Esophagus muscularis mucosa (tissue), 4 donors: ENCODE measurements at regions not wholly inside any gene's neighbourhood (a gene's known extent, or its start where the extent isn't known, plus 50 kb on each side); places are given as distances from the start of the nearest gene placed in this dataset.
"Not testable (repeated sequence)": the region's sequence is repeated elsewhere in the genome, so short reads cannot be mapped to it uniquely, and the experiment has no call there.

Experiments
- DNase-seq: peaks from one replicate; pipeline ENCODE4 v3.0.0-alpha.2; 2017; ENCODE audit errors: extremely low spot score
- H3K27ac ChIP-seq, 4 donors: fragments of 200-600 bp; sonication (generic); replicated peaks in 1 of 4; 1 replicate in 3 of 4; 2 replicates in 1 of 4; pipeline ENCODE4 v1.5.1; 2016 to 2019; ENCODE audit warnings: mild to moderate bottlenecking in 1 of 4
- H3K27me3 ChIP-seq, 4 donors: fragments of 200-600 bp; sonication (generic); one replicate each; pipeline versions ENCODE4 v1.5.1 to v1.6.0; 2016 to 2019
- H3K36me3 ChIP-seq, 4 donors: fragments of 200-600 bp; sonication (generic); one replicate each; pipeline ENCODE4 v1.5.1; 2016 to 2019
- H3K4me1 ChIP-seq, 4 donors: fragments of 200-600 bp; sonication (generic); one replicate each; pipeline ENCODE4 v1.5.1; 2016 to 2019
- H3K4me3 ChIP-seq, 4 donors: fragments of 200-600 bp; sonication (generic); 1 replicate in 2 of 4; 2 replicates in 2 of 4; pipeline ENCODE4 v1.5.1; 2016 to 2019; ENCODE audit warnings: mild to moderate bottlenecking in 4 of 4, moderate library complexity in 1 of 4
- H3K9me3 ChIP-seq, 4 donors: fragments of 200-600 bp; sonication (generic); 1 replicate in 3 of 4; 2 replicates in 1 of 4; pipeline ENCODE4 v1.5.1; 2016 to 2019
- EP300 ChIP-seq: sonication (generic); formaldehyde crosslinking; IDR thresholded peaks from one replicate; pipeline ENCODE4 v1.6.1; 2017; ENCODE audit warnings: antibody characterized with exemption
- POLR2A ChIP-seq: fragments of 450-650 bp; IDR thresholded peaks from one replicate; pipeline ENCODE4 v1.6.1; 2017; ENCODE audit warnings: antibody characterized with exemption, moderate library complexity, mild to moderate bottlenecking, low read depth
- POLR2AphosphoS5 ChIP-seq, 2 donors: sonication (generic); formaldehyde crosslinking; IDR thresholded peaks; one replicate each; pipeline ENCODE4 v1.6.1; 2017; ENCODE audit warnings: antibody characterized with exemption in 2 of 2
- WGBS: methylation state at CpG from one replicate; pipeline ENCODE4 v1.1.5; 2018; 5-methylcytosine and 5-hydroxymethylcytosine counted together
- intact Hi-C: fragments of 100-400 bp; cut with DNase I; formaldehyde crosslinking; loops from one replicate; pipeline ENCODE4 v1.15.1; 2023
- TF ChIP-seq, protein P1 (sequence below), 3 experiments: fragments of 200-600 bp in 2 of 3; fragments of 450-650 bp in 1 of 3; sonication (generic) in 2 of 3; IDR thresholded peaks; one replicate each; pipeline ENCODE4 v1.5.1; 2017 to 2019; ENCODE audit warnings: antibody characterized with exemption in 3 of 3, mild to moderate bottlenecking in 2 of 3, moderate library complexity in 1 of 3

DNA sequence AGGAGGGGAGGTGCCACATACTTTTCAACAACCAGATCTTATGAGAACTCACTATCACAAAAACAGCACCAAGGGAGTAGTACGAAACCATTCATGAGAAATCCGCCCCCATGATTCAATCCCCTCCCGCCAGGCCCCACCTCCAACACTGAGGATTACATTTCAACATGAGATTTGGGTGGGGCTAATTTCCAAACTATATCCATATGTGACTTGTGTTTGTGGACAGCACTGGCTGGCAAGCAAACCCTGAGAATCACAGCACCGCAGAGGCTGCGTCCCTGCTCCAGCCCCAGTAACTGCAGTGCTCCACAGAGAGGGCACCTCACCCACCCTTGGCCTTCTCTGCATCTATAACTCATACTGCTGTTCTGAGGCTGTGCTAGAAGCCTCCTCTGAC, 211.2 kb upstream of the PODXL start:
- TF ChIP-seq POLR2A (no peak), EP300 (no peak), POLR2AphosphoS5 (IDR thresholded peaks at IDR 0.05) (no peak)
- TF ChIP-seq, protein P1, sequence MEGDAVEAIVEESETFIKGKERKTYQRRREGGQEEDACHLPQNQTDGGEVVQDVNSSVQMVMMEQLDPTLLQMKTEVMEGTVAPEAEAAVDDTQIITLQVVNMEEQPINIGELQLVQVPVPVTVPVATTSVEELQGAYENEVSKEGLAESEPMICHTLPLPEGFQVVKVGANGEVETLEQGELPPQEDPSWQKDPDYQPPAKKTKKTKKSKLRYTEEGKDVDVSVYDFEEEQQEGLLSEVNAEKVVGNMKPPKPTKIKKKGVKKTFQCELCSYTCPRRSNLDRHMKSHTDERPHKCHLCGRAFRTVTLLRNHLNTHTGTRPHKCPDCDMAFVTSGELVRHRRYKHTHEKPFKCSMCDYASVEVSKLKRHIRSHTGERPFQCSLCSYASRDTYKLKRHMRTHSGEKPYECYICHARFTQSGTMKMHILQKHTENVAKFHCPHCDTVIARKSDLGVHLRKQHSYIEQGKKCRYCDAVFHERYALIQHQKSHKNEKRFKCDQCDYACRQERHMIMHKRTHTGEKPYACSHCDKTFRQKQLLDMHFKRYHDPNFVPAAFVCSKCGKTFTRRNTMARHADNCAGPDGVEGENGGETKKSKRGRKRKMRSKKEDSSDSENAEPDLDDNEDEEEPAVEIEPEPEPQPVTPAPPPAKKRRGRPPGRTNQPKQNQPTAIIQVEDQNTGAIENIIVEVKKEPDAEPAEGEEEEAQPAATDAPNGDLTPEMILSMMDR (IDR thresholded peaks at IDR 0.05): no peak
- WGBS: 91% methylated on average over 5 of the region's 5 CpGs
- Histone ChIP-seq H3K27me3 (peaks cover 0 to 9% (median 0%) of the 10 kb centered on the region in 4 donors), H3K9me3 (peaks cover 0 to 4% (median 0%) of the 10 kb centered on the region in 4 donors), H3K4me3 (no peak overlapping the region), H3K27ac (no peak overlapping the region), H3K36me3 (no peaks in the 10 kb centered on the region), H3K4me1 (no peaks in the 10 kb centered on the region)
- DNase-seq: no peak
- intact Hi-C loops: no loop called here

DNA sequence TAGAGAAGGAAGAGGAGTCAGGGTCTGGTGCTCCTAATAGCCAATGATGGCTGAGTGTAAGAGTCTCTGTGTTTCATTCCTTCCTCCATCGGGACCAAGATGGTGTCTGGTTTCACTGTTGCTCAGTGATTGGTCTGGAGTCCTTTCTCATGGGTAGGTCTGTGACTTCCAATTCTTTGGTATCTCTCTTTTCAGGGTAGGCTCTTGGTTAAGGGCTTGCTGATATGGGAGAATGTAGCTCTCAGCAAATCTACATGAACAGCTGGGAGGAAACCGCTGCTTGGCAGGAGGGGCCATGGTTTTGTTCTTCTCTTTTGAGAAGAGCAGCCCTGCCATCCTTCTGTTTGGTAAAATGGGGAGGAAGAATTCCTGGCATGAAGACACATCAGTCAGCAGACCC, 209.1 kb upstream of the PODXL start:
- intact Hi-C loops: no loop called here
- DNase-seq: no peak
- no peaks in the 10 kb centered on the region for H3K36me3 ChIP-seq
- no peaks in the 10 kb centered on the region for H3K4me1 ChIP-seq
- 57% methylated on average over 2 of the region's 2 CpGs for WGBS
- no peak overlapping the region for H3K4me3 ChIP-seq
- H3K27me3 ChIP-seq: peaks cover 0 to 13% (median 0%) of the 10 kb centered on the region in 4 donors
- no peak overlapping the region for H3K27ac ChIP-seq
- H3K9me3 ChIP-seq: peaks cover 0 to 7% (median 0%) of the 10 kb centered on the region in 4 donors
- no peak for TF ChIP-seq POLR2A
- TF ChIP-seq, protein P1 (IDR thresholded peaks at IDR 0.05): no peak
- no peak for TF ChIP-seq EP300

DNA sequence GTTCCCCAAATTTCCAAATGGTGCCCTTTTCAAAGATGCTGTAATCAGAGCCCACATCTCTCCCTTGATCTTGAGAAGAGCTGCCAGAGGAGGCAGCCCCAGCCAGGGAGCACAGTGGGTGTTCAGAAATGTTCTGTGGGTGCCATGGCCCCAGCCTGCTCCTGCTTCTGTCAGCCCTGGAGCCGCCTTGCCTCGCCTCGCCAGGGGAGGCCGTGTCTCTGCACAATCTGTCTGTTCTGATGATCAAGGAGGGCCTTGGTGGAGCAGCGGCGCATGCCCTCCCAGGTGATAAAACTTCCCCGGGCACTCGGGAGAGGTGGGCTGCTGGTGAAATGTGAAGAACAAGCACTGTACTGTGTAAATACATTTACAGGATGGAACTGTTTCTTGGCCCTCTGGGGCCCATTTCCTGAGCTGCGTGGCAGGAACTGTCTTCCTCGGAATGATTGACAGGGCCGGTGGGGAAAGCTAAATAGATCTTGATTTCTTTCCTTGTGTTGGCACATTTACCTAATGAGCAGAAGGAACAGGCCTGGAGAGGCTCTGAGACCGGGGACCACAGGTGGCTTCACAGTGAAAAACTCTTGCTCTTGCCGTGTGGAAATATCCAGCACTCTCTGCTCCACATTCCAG, 207.8 kb upstream of the PODXL start:
- Histone ChIP-seq H3K27me3 (peaks cover 0 to 13% (median 0%) of the 10 kb centered on the region in 4 donors), H3K4me3 (no peak overlapping the region), H3K36me3 (no peaks in the 10 kb centered on the region), H3K9me3 (peaks cover 0 to 7% (median 0%) of the 10 kb centered on the region in 4 donors), H3K27ac (no peak overlapping the region), H3K4me1 (no peaks in the 10 kb centered on the region)
- 82% methylated on average over 9 of the region's 13 CpGs for WGBS
- TF ChIP-seq POLR2A (no peak), POLR2AphosphoS5 (IDR thresholded peaks at IDR 0.05) (no peak), EP300 (no peak)
- TF ChIP-seq, protein P1 (IDR thresholded peaks at IDR 0.05): no peak
- DNase-seq: no peak
- intact Hi-C loops: no loop called here

DNA sequence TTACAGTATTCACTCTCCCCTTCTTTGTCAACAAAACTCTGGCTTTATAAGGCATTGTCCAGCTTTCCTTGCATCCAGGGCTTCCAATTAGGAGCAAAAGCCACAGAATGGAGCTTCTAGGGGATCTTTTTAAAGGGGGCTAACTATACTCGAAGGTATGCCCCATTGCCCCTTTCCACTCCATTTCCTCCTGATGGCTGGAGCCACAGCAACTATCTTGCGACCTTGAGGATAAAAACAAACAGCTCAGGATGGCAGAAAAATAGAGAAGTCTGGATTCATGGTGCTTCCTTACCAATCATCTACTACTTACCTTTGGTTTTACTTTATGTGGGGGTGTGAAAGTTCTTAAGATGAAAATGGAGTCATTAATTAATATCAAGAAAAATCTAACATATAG, 206.3 kb upstream of the PODXL start:
- no peak overlapping the region for H3K4me3 ChIP-seq
- no peak for DNase-seq
- intact Hi-C loops: no loop called here
- H3K27ac ChIP-seq: no peak overlapping the region
- no peaks in the 10 kb centered on the region for H3K4me1 ChIP-seq
- H3K27me3 ChIP-seq: peaks cover 0 to 13% (median 0%) of the 10 kb centered on the region in 4 donors
- TF ChIP-seq POLR2A: no peak
- no peak for TF ChIP-seq EP300
- peaks cover 0 to 7% (median 0%) of the 10 kb centered on the region in 4 donors for H3K9me3 ChIP-seq
- H3K36me3 ChIP-seq: no peaks in the 10 kb centered on the region
- 79% methylated on average over 2 of the region's 2 CpGs for WGBS

DNA sequence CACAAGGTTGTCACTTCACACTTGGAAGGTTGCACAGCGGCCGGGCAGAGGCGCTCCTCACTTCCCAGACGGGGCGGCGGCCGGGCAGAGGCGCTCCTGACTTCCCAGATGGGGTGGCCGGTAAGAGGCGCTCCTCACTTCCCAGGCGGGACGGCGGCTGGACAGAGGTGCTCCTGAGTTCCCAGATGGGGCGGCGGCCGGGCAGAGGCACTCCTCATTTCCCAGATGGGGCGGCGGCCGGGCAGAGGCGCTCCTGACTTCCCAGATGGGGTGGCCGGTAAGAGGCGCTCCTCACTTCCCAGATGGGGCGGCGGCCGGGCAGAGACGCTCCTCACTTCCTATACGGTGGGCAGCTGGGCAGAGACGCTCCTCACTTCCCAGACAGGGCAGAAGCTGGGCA, 199.4 kb upstream of the PODXL start:
- WGBS: 96% methylated on average over 27 of the region's 28 CpGs

More for the DNA sequence above, 199.4 kb upstream of the PODXL start:
- H3K27ac ChIP-seq, H3K4me3 ChIP-seq, intact Hi-C loops, H3K36me3 ChIP-seq, H3K9me3 ChIP-seq, H3K27me3 ChIP-seq, DNase-seq, H3K4me1 ChIP-seq: not testable (repeated sequence)
